ENCODE measurements at regions not wholly inside any gene's neighbourhood (a gene's known extent, or its start where the extent isn't known, plus 50 kb on each side); places are given as distances from the start of the nearest gene placed in this dataset.
"Not testable (repeated sequence)": the region's sequence is repeated elsewhere in the genome, so short reads cannot be mapped to it uniquely, and the experiment has no call there.

- DNase-seq = no peak
Measured at GRCh38 chr10:43862756-43863155, 214.1 kb upstream of the ZNF32 start.

- DNase-seq = no peak
Measured at GRCh38 chr10:43861966-43862751, 213.5 kb upstream of the ZNF32 start.

GRCh38 chr10:43859016-43859525, 210.4 kb upstream of the ZNF32 start:
- DNase-seq = no peak

GRCh38 chr10:43857931-43858315, 209.2 kb upstream of the ZNF32 start:
- DNase-seq = no peak

- no peak for DNase-seq
Measured at GRCh38 chr10:43857206-43857930, 208.7 kb upstream of the ZNF32 start.

- no peak for DNase-seq
Measured at GRCh38 chr10:43856299-43856698, 207.6 kb upstream of the ZNF32 start.

- DNase-seq = no peak
Measured at GRCh38 chr10:43855667-43856210, 207.1 kb upstream of the ZNF32 start.

GRCh38 chr10:43854007-43854406, 205.3 kb upstream of the ZNF32 start:
- DNase-seq = no peak

GRCh38 chr10:43853369-43853768, 204.7 kb upstream of the ZNF32 start:
- DNase-seq = no peak

GRCh38 chr10:43852644-43853214, 204.0 kb upstream of the ZNF32 start:
- no peak for DNase-seq

- no peak for DNase-seq
Measured at GRCh38 chr10:43852149-43852548, 203.5 kb upstream of the ZNF32 start.

GRCh38 chr10:43851030-43851429, 202.3 kb upstream of the ZNF32 start:
- DNase-seq = no peak

GRCh38 chr10:43849551-43849950, 200.9 kb upstream of the ZNF32 start:
- no peak for DNase-seq

- DNase-seq = no peak
Measured at GRCh38 chr10:43846968-43847367, 198.3 kb upstream of the ZNF32 start.

GRCh38 chr10:43846187-43846680, 197.6 kb upstream of the ZNF32 start:
- DNase-seq = no peak

GRCh38 chr10:43845121-43845520, 196.4 kb upstream of the ZNF32 start:
- no peak for DNase-seq

GRCh38 chr10:43844221-43844620, 195.5 kb upstream of the ZNF32 start:
- no peak for DNase-seq

GRCh38 chr10:43843321-43844101, 194.8 kb upstream of the ZNF32 start:
- DNase-seq = no peak

- no peak for DNase-seq
Measured at GRCh38 chr10:43842496-43842895, 193.8 kb upstream of the ZNF32 start.

- DNase-seq = no peak
Measured at GRCh38 chr10:43842072-43842471, 193.4 kb upstream of the ZNF32 start.

GRCh38 chr10:43839973-43840372, 191.3 kb upstream of the ZNF32 start:
- DNase-seq = no peak

GRCh38 chr10:43834751-43835150, 186.1 kb upstream of the ZNF32 start:
- DNase-seq = not testable (repeated sequence)

GRCh38 chr10:43827853-43828252, 179.2 kb upstream of the ZNF32 start:
- DNase-seq = no peak
